ENCODE measurements at regions not wholly inside any gene's neighbourhood (a gene's known extent, or its start where the extent isn't known, plus 50 kb on each side); places are given as distances from the start of the nearest gene placed in this dataset.
"Not testable (repeated sequence)": the region's sequence is repeated elsewhere in the genome, so short reads cannot be mapped to it uniquely, and the experiment has no call there.

DNA sequence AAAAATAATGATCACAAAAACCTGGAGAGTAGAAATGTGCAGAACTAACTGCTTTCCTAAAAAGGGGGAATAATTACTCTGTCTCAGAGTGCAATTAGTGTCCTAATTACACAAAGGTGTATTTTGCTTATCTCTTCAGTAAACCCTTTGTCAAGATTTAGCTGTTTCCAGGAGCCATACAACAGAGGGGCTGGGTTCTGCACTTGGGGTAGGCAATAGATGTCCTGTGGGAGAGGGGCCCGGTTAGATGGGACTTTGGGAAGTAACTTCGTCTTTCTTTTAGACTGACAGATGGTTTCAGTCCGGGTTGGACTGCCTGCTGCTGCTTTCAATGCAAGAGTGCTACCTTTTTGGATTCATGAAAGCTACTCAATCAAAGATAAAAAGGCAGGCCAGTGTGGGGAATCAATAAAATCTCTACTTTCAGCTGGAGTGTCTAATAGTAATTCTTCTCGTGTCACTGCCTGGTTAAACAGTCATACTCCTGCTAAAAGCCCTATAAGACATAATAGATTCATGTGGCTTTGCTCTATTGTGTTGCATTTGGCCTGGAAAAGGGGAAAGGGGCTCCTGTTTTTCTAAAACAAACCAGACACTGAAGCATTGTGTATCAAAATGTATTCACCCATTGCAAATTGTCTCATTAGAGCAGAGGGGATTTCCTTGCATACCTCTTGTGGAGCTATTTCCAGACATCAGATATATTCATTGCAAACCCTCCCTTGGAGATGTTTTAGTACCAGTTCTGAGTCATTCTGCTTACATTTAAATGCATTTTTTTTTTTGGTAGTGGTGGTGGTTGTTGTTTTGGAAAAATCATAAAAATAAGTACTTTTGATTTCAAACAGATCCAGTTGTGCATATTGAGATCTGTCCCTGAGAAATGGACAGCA, 83.3 kb upstream of the PCDH8 start:
- DNase-seq (ENCODE audit: low read depth in 4 of 4, low spot score in 3 of 4) = no peak

DNA sequence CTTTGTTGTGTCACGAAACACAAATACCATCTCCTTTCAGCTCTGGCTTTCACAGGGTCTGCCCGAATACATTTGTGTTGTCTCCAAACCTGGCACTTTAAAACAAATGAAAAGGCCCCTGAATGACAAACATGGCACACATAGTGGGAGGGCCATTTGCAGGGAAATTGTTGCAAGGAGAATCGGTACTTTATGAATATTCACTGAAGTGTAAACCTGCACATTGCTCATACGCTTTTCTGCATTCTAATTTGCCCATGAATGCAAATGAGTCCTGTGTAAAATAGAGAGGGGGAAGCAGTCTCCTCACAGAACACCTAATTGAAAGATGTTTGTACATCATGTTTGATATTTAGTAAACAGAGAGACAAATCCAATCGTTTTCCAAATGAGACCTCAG, 82.7 kb upstream of the PCDH8 start:
- DNase-seq (ENCODE audit: low read depth in 4 of 4, low spot score in 3 of 4) = no peak

DNA sequence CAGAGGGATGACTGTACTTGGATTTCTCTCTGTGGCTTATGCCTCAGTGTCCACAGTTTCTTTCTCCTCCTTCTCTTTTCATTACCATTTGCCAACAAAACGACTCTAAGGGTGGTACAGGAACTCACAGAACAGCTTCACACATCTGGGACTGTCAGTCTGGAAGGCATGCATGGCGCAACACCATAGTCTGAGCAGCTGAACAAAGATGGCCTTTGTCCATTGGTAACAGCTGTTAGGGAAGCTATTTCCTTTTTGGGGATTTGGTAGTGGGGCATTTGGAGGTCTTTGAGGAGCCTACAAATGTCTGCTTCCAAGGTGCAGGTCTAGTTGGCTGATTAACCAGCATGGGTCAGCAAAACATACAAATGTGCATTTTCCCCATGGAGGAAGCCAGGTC, 81.4 kb upstream of the PCDH8 start:
- no peak for DNase-seq (ENCODE audit: low read depth in 4 of 4, low spot score in 3 of 4)

DNA sequence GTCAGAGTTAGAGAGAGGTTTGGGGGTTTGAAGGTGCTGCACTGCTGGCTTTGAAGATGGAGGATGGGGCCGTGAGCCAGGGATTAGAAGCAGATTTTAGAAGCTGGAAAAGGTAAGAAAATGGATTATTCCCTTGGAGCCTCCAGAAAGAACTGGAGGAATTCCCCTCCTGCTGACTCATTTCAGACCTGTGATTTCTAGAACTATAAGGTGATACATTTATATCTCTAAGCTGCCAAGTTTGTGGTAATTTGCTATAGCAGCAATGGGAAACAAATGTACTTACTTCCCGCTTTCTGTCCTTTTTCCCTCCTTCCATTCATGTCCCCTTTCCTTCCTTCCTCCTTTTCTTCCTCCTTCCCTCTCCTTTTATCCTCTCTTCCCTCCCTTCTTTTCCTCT, 78.5 kb upstream of the PCDH8 start:
- no peak for DNase-seq (ENCODE audit: low read depth in 4 of 4, low spot score in 3 of 4)

DNA sequence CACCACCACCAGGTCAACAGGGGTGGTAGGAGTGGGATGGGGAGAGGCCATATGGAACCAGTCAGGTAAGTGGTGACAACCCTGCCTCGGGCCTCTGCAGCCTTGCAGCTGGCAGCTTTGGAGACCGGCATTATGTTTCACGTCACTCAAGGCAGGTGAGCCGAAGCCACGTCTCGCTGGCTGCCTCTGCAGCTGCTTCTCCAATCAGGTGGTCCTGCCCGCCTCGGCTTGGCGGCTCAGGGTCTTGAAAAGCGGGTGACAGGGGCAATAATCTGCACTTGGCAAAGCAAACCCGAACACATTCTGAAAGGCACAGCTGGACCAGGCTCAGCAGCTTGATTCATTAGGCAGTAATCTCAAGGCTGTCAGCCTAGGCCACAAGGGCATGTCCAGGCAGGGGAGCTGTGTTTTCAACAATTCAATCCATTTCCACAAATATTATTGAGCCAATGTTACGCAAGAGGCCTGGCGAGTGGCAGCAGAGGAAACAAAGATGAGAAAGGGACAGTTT, 77.4 kb upstream of the PCDH8 start:
- peak in 2 of 4 donors; percentile 5 to 19 for DNase-seq (ENCODE audit: low read depth in 4 of 4, low spot score in 3 of 4)

DNA sequence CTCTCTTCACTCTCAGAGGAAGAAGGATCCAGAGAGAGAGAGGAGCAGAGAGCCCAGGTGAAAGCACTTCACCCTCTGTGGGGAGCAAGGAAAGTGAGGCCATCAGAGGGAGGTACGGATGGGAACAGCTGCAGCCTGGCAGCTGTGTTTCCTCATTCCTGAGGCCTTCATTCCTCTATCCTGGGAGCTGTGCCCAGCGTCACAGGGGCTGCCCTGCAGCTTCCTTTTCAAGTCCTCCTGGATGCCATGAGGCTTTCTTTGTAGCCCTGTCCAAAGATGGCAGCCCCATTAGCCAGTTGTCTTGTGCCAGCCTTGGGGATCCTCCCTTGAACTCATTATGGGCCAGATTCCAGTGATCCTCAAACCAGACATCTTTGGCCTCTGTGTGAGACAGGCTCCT, 76.8 kb upstream of the PCDH8 start:
- DNase-seq (ENCODE audit: low read depth in 4 of 4, low spot score in 3 of 4) = no peak

DNA sequence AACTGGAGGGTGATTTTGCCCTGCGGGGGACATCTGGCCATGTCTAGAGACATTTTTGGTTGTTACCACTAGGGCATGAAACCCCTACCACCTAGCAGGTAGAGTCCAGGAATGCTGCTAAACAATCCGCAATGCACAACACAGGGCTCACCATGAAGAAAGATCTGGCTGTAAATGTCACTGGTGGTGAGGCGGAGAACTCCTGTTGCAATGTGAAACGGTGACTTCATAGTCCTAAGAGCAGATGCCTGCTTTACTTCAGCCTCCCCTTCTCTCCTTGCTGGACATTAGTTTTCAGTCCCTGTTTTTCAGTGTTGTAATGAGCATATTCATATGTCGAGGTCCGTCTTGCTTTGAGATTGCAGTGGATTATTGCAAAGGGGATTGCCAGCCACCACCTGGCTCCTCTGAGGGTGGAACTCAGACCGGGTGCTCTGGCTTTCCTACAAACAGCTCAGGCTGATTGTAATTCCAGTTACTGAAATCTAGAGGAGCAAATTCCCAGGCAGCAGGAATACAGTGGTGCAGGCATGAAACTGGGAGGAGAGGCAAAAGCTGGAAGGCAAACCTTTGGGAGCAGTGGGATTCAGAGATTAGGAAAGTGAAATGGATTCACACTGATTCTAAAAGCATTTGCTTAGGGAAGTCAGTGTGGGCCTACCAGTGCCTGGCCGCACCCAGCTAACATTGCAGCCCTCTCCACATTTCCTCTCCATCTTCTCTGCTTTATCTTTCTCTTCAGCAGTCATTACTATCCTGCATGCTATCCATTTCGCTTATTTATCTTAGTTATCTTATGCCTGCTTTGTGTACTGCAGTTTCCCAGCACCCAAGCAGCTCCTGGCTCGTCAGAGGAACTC, 76.1 kb upstream of the PCDH8 start:
- DNase-seq (ENCODE audit: low read depth in 4 of 4, low spot score in 3 of 4) = no peak

DNA sequence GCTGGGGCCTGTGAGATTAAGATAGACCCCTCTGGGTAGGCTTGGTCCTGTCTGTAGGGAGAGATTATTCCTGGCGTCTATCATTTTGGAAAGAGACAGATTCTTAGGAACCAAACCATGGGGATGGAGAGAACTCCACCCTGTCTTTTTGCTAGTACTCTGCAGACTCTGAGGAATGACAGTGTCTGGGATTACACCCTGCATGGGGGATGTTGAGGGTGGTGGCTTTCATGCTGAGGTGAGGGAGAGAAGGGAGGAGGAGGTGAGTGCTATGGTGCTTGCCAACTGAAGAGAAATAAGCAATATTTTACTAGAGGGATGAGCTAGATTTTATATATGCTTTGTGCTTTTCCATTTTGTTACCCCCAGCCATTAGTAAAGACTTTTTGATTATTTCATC, 74.5 kb upstream of the PCDH8 start:
- no peak for DNase-seq (ENCODE audit: low read depth in 4 of 4, low spot score in 3 of 4)

DNA sequence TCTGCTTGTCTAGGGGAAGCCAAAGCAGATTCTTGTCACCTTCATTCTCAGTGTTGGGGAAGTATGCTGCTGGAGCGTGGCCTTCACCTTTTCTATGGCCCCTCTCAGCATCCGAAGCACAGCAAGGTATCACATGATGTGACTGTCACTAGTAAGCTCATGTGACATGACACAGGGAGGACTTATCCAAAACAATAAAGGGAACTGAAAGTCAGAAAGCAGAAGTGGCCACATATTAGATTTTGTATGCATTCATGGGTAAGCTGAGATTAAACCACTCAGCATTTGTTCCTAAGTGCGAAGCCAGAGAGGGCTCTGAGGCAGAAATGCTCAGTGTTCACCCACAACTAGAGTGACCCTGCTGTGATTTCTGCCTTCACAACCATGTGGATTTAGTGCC, 72.8 kb upstream of the PCDH8 start:
- no peak for DNase-seq (ENCODE audit: low read depth in 4 of 4, low spot score in 3 of 4)

DNA sequence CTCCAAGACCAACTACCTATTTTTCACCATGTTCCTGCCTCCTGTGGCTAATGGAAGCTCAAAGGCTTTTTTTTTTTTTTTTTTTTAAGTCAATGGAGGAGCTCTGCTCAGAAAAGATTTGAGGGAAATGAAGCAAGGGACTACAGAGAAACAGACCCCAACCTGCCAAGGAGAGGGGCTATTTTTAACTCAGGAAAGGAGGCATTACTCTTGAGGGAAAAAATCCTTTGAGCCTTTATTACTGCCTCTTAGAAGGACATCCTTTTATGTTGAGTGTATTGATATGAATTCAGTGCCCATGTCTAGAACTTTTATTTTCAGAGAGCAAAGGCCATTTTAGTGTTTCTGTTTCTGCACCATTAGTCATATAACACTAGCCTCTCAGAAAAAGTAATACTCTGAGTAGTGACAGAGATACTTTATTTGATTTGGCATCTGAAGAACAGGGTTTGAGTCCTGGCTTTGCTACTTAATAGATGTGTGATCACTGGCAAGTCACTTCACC, 68.1 kb upstream of the PCDH8 start:
- DNase-seq (ENCODE audit: low read depth in 4 of 4, low spot score in 3 of 4) = no peak

DNA sequence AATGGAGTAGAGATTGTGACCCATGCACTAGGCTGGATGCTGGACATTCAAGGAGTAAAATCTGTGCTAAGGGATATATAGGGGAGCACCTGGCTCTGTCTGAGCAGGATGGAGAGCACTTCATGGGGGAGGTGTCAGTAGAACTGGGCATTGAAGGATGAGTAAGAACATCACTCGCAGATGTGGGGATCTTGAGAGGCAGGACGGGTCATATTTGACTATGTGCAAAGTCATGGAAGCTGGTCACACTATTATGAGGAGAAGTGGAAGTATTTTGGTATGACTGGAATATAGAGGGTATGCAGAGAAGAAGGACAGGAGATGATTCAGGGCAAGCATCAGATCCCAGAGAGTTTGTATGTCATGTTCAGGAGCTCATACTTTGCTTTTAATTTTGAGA, 62.9 kb upstream of the PCDH8 start:
- no peak for DNase-seq (ENCODE audit: low read depth in 4 of 4, low spot score in 3 of 4)

DNA sequence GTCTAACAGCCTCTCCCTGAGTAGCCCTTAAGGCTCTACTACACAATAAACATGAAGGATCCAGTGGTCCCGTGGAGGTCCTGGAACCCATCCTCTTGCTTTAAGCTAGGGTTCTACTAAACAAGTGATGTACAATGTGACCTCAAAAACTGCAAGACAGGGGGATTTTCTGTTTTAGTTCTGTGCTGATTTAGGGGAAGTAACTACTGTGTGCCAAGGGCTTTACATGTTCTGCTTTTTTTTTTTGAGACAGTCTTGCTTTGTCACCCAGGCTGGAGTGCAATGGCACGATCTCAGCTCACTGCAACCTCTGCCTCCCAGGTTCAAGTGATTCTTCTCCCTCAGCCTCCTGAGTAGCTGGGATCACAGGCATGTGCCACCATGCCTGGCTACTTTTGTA, 61.9 kb upstream of the PCDH8 start:
- DNase-seq (ENCODE audit: low read depth in 4 of 4, low spot score in 3 of 4) = not testable (repeated sequence)

DNA sequence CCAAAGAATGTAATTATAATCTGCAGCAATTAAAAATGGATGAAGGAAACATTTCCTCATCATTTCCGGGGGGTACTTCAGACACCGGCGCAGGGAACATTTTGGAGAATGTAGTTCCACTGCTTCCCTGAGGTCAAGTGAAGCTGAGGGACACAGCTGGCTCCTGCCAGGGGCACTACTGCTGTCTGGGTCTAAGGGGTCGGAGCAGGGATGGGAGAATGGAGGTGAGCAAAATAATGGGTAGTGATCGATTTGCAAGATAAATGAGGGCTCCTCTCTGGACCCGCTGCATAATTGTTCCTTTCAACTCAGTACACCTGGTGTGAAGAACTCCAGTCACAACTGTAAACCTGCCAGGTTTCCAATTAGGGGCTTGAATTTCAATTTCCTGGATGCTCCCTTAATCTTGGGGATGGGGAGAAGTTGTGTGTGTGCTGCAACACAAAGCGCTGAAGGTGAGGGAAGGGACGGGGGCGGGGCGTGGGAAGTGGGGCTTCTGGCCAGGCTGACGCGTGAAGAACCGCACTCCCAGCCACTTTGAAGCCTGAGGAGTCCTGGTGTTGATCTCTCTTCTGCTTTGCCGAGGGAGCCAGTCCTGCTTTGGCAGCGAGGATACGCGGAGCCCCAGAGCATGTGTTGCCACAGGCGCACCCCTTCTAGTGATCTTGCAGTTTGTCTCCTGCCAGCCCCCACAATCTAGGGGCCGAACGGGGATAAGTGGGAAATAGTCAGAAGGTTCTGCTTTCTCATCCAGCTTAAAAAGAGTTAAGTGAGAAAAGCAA, 57.9 kb upstream of the PCDH8 start:
- no peak for DNase-seq (ENCODE audit: low read depth in 4 of 4, low spot score in 3 of 4)

DNA sequence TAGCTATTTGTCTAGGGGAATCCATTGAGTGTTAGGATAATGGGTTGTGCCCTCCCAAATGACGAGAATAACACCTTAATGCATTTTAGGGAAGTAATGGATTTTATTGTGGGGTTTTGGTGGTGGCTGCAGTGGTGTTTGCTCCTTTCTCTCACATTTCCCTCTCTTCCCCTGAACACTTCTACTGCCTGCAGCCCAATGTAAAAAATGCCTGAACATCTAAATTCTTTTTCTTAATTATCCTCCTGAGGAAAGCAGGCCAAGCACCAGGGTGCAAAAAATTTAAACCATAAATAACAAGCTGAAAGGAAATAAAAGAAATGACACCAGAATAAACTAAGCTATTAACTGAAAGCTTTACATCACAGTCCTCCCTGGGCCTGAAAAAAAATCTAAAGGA, 57.3 kb upstream of the PCDH8 start:
- no peak for DNase-seq (ENCODE audit: low read depth in 4 of 4, low spot score in 3 of 4)

DNA sequence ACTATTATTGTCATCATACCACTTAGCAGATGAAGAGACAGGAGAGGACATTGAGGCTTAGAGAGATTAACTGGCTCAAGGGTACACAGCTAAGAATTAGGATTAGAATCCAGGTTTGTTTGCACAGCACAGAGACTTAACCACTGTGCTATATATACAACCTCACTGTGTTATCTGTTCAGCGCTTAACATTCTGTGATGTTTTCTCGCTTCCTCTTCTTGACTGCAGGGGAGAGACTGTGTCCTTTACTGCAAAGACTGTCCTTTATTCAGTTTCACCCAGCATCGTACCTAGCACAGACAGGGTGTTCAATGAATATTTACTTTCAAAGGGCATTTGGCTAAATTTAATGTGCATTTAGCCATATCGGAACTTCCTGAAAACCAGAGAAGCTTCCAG, 54.9 kb upstream of the PCDH8 start:
- no peak for DNase-seq (ENCODE audit: low read depth in 4 of 4, low spot score in 3 of 4)

DNA sequence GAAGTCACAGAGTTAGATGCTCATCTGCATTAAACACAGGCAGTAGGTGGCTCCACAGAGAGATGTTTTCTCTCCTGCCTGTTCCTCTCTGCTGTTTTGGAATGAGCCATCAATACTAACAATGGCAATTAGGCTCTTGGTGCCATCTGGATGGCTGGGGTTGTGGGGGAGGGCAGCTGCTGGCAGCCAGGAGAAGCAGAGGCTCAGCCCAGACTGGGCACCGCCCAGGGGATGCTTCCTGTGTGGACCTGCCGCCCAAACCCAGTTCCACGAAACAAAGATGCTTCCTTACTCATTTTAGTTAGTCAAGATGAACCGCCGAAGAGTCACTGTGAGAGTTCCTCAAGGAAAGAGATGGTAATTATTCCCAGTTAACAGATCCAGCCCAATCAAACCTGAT, 50.8 kb upstream of the PCDH8 start:
- DNase-seq (ENCODE audit: low read depth in 4 of 4, low spot score in 3 of 4) = no peak
